Epithelial cell of proximal tubule (primary cell): ENCODE measurements at regions not wholly inside any gene's neighbourhood (a gene's known extent, or its start where the extent isn't known, plus 50 kb on each side); places are given as distances from the start of the nearest gene placed in this dataset.

Experiments
- DNase-seq: peaks from one replicate; pipeline ENCODE4 v3.0.0-alpha.2; 2011; ENCODE audit warnings: low read depth
- H3K4me3 ChIP-seq: 2 replicates; pipeline ENCODE4 v1.5.1; 2011; ENCODE audit warnings: low read depth, mild to moderate bottlenecking, low read length
- TF ChIP-seq, protein P1 (sequence below): conservative IDR thresholded peaks from 2 replicates; pipeline ENCODE4 v1.5.1; 2012; ENCODE audit warnings: low read depth, mild to moderate bottlenecking, low read length

DNA sequence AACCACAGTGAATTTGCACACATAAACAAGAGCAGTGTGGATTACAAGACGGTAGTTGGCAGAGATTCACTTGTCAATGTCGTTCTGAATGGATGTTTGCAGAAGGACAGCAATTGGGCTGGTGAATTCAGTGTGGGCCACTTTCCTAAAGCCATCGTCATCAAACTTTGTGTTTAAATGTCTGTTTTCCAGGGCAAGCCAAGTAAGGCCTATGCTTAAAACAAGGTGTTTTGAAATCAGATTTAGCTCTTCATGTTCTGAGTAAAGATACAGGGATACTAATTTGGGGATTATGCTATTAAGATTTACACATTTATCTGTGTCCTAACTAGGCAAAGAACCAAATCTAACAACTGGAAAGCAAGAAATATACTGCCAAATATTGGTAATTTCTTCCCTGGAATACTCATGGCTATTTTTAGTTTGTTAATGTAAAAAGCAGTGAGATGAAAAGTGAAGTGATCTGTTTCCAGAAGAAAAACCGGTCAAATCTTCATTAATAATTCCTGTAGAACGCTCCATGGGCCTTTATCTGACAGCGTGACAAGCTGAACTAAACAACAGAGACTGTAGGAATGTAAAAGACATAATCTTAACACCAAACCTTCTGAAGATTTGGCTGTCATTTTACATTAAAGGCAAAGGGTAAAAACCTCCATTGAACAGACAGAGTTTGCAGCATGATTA lies 175.7 kb downstream of the ICOS start:
- TF ChIP-seq, protein P1, sequence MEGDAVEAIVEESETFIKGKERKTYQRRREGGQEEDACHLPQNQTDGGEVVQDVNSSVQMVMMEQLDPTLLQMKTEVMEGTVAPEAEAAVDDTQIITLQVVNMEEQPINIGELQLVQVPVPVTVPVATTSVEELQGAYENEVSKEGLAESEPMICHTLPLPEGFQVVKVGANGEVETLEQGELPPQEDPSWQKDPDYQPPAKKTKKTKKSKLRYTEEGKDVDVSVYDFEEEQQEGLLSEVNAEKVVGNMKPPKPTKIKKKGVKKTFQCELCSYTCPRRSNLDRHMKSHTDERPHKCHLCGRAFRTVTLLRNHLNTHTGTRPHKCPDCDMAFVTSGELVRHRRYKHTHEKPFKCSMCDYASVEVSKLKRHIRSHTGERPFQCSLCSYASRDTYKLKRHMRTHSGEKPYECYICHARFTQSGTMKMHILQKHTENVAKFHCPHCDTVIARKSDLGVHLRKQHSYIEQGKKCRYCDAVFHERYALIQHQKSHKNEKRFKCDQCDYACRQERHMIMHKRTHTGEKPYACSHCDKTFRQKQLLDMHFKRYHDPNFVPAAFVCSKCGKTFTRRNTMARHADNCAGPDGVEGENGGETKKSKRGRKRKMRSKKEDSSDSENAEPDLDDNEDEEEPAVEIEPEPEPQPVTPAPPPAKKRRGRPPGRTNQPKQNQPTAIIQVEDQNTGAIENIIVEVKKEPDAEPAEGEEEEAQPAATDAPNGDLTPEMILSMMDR: no peak
- no peak overlapping the region for H3K4me3 ChIP-seq
- no peak for DNase-seq

GRCh38 chr2:204114295-204115136 lies 178.0 kb downstream of the ICOS start:
- no peak overlapping the region for H3K4me3 ChIP-seq
- TF ChIP-seq, protein P1: no peak
- DNase-seq: no peak

DNA sequence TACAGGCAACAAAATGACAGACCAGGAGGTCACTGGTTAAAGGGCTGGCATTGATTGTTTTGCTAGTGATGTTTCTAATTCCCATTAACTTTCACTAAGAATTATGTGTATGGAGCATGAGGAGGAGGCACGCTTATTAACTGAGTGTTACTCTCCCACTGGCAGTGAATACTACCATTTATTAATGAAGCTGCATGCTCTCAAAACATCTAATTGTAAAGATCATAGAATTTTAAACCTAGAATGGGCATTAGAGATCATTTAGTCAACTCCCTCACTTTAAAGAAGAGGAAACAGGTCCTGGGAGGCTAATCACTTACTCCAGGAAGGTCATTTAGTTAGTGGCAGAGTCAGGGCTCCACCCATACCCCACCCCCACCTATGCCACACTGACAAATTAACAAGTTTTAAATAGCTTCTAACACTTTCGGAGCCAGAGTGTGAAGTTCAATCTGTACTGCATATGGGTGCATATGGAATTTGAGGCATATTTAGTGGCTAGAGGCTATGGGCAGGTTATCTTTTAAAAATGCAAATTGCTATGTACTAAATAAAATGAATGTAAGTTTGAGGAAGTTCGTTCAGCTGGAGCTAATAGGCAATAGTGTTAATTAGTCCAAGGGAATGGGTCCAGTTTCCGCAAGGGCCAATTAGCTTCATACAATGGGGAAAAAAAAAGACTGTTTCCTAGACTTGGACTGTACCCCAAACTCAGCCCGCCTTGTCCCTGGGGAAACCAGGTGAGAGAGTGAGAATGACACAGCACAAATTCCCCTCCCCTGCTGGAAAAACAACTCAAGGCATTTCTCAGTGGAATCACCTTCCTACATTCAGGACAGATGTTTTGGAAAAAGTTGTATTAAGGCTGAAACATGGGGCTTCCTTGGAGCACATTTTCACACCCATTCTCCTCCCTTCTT lies 178.8 kb downstream of the ICOS start:
- TF ChIP-seq, protein P1: no peak
- DNase-seq: no peak
- no peak overlapping the region for H3K4me3 ChIP-seq

GRCh38 chr2:204116159-204116792 lies 179.7 kb downstream of the ICOS start:
- no peak overlapping the region for H3K4me3 ChIP-seq
- DNase-seq: no peak
- TF ChIP-seq, protein P1: no peak

DNA sequence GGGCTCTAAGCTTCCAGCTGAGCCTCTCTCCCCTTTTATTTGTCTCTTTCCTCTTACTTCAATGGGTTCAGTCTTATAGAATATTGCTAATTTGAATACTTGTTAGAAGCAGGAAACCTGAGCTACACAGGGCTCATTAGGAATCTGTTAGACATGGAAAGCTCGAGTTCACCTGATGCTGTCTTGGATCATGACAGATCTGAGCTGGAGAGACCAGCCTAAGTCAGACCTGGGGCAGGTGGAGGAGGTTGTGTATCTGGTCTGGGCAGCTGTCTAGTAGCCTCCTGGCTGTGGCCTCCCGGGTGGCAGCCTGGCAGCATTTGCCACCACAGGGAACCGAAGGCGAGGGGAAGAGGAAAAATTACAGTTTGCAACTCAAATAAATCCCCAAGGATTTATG lies 185.9 kb downstream of the ICOS start:
- TF ChIP-seq, protein P1: no peak
- no peak overlapping the region for H3K4me3 ChIP-seq
- DNase-seq: no peak

GRCh38 chr2:204124140-204124750 lies 187.7 kb downstream of the ICOS start:
- no peak for DNase-seq
- no peak overlapping the region for H3K4me3 ChIP-seq
- TF ChIP-seq, protein P1: no peak
